H1 (cell line): ENCODE measurements at regions not wholly inside any gene's neighbourhood (a gene's known extent, or its start where the extent isn't known, plus 50 kb on each side); places are given as distances from the start of the nearest gene placed in this dataset.

Experiments used
- CTCF ChIA-PET: fragments of 300-600 bp; sonication (Branson Sonifier 250); formaldehyde crosslinking; loops from one replicate; lab custom pipeline; 2021; ENCODE audit not compliant: partially characterized antibody; lab: Charles Lee
- POLR2A ChIA-PET: fragments of 300-600 bp; sonication (Branson Sonifier 250); formaldehyde crosslinking; loops from one replicate; lab custom pipeline; 2021; ENCODE audit warnings: inconsistent platforms; ENCODE audit not compliant: partially characterized antibody; lab: Charles Lee
- DNase-seq, 2 experiments: peaks; one replicate each; pipeline versions ENCODE4 v3.0.0 to v3.0.0-alpha.2; 2010 to 2022; ENCODE audit warnings: low spot score in 2 of 2, low read depth in 1 of 2, mixed read lengths in 1 of 2
- FAIRE-seq: peaks from 2 replicates; lab custom pipeline; 2011; peaks lifted over from hg19 to GRCh38; lab: Jason Lieb, UNC
- H2AFZ ChIP-seq: 2 replicates; pipeline ENCODE4 v1.8.1; 2012; ENCODE audit warnings: low read length, inconsistent platforms
- H2AK5ac ChIP-seq: 2 replicates; pipeline ENCODE4 v1.6.1; 2013; ENCODE audit warnings: low read depth, low read length
- H2BK120ac ChIP-seq: replicated peaks from 2 replicates; pipeline ENCODE3; 2013; ENCODE audit warnings: low read depth, low read length, inconsistent platforms
- H2BK12ac ChIP-seq: 2 replicates; pipeline ENCODE4 v1.6.1; 2013; ENCODE audit warnings: low read depth, low read length
- H2BK15ac ChIP-seq: 2 replicates; pipeline ENCODE4 v1.6.1; 2013; ENCODE audit warnings: low read length
- H2BK20ac ChIP-seq: 2 replicates; pipeline ENCODE4 v1.6.1; 2013; ENCODE audit warnings: low read length
- H2BK5ac ChIP-seq: 2 replicates; pipeline ENCODE4 v1.6.1; 2013; ENCODE audit warnings: low read depth, low read length
- H3K14ac ChIP-seq: 2 replicates; pipeline ENCODE4 v1.6.1; 2013; ENCODE audit warnings: inconsistent platforms; ENCODE audit not compliant: insufficient read length
- H3K18ac ChIP-seq: 2 replicates; pipeline ENCODE4 v1.6.1; 2013; ENCODE audit warnings: low read length; ENCODE audit errors: extremely low read depth
- H3K23ac ChIP-seq: 2 replicates; pipeline ENCODE4 v1.6.1; 2013; ENCODE audit warnings: inconsistent platforms; ENCODE audit not compliant: insufficient read length
- H3K23me2 ChIP-seq: 2 replicates; pipeline ENCODE4 v1.6.1; 2013; ENCODE audit warnings: low read depth, low read length
- H3K27ac ChIP-seq: 2 replicates; pipeline ENCODE4 v1.6.1; 2011; ENCODE audit warnings: low read depth, low read length, inconsistent platforms
- H3K27me3 ChIP-seq, 4 experiments: replicated peaks in 1 of 4; 1 replicate in 1 of 4; 2 replicates in 3 of 4; pipeline versions ENCODE4 v1.6.1 to v1.8.1; 2011 to 2013; ENCODE audit warnings: low read length in 3 of 4, mild to moderate bottlenecking in 3 of 4, inconsistent platforms in 2 of 4, mixed read lengths in 2 of 4, moderate library complexity in 1 of 4; ENCODE audit not compliant: control insufficient read depth in 3 of 4, insufficient read depth in 3 of 4; ENCODE audit errors: extremely low read depth in 1 of 4
- H3K36me3 ChIP-seq, 4 experiments: 2 replicates each; pipeline versions ENCODE4 v1.6.1 to v1.8.1; 2011 to 2013; ENCODE audit warnings: mild to moderate bottlenecking in 4 of 4, low read length in 3 of 4, moderate library complexity in 2 of 4, control low read depth in 1 of 4, inconsistent platforms in 1 of 4; ENCODE audit not compliant: insufficient read depth in 4 of 4, control insufficient read depth in 2 of 4
- H3K4ac ChIP-seq: replicated peaks from 2 replicates; pipeline ENCODE3; 2013; ENCODE audit warnings: low read length, low read depth, mixed read lengths, inconsistent platforms; ENCODE audit not compliant: insufficient read length
- H3K4me1 ChIP-seq, 4 experiments: replicated peaks in 1 of 4; 1 replicate in 1 of 4; 2 replicates in 3 of 4; pipeline versions ENCODE4 v1.6.1 to v1.8.1; 2011 to 2013; ENCODE audit warnings: low read length in 3 of 4, inconsistent platforms in 2 of 4, mixed read lengths in 1 of 4; ENCODE audit not compliant: insufficient read depth in 4 of 4, control insufficient read depth in 3 of 4
- H3K4me2 ChIP-seq, 2 experiments: 2 replicates each; pipeline versions ENCODE4 v1.6.1 to v1.8.1; 2011 to 2013; ENCODE audit warnings: low read depth in 2 of 2, low read length in 2 of 2, control low read depth in 1 of 2, inconsistent platforms in 1 of 2, mild to moderate bottlenecking in 1 of 2; ENCODE audit not compliant: insufficient read depth in 1 of 2
- H3K4me3 ChIP-seq, 4 experiments: fragments of 200-600, 300-600 bp in 1 of 4; sonication (generic), shearing (Covaris generic), sonication (Bioruptor Twin) in 1 of 4; 2 replicates each; pipeline versions ENCODE4 v1.5.1 to v1.8.1; 2011 to 2016; ENCODE audit warnings: low read length in 4 of 4, low read depth in 3 of 4, control low read depth in 2 of 4, inconsistent platforms in 2 of 4, mild to moderate bottlenecking in 2 of 4, mixed read lengths in 1 of 4, moderate library complexity in 1 of 4; ENCODE audit not compliant: insufficient read depth in 2 of 4; ENCODE audit errors: extremely low read depth in 1 of 4
- H3K56ac ChIP-seq: replicated peaks from 2 replicates; pipeline ENCODE3; 2013; ENCODE audit warnings: low read depth, mild to moderate bottlenecking, mixed read lengths, low read length, inconsistent platforms; ENCODE audit not compliant: insufficient read length
- H3K79me1 ChIP-seq: 2 replicates; pipeline ENCODE4 v1.6.1; 2013; ENCODE audit warnings: low read depth, low read length, control low read depth
- H3K79me2 ChIP-seq, 2 experiments: 2 replicates each; pipeline versions ENCODE4 v1.6.1 to v1.8.1; 2012 to 2013; ENCODE audit warnings: low read length in 2 of 2, mild to moderate bottlenecking in 2 of 2, inconsistent platforms in 1 of 2; ENCODE audit not compliant: insufficient read depth in 2 of 2, control insufficient read depth in 1 of 2
- H3K9ac ChIP-seq, 4 experiments: replicated peaks in 1 of 4; 1 replicate in 1 of 4; 2 replicates in 3 of 4; pipeline versions ENCODE4 v1.6.1 to v1.8.1; 2011 to 2013; ENCODE audit warnings: low read depth in 3 of 4, low read length in 3 of 4, control low read depth in 2 of 4, mild to moderate bottlenecking in 2 of 4, moderate library complexity in 2 of 4, inconsistent platforms in 1 of 4; ENCODE audit errors: extremely low read depth in 1 of 4
- H3K9me3 ChIP-seq, 2 experiments: 2 replicates each; pipeline versions ENCODE4 v1.6.1 to v1.8.1; 2012 to 2013; ENCODE audit warnings: mild to moderate bottlenecking in 2 of 2, moderate library complexity in 2 of 2, control low read depth in 1 of 2, inconsistent platforms in 1 of 2, low read depth in 1 of 2, low read length in 1 of 2, mixed read lengths in 1 of 2; ENCODE audit not compliant: insufficient read depth in 2 of 2
- H4K20me1 ChIP-seq, 2 experiments: replicated peaks in 1 of 2; 2 replicates each; pipeline versions ENCODE3 to v1.8.1; 2011 to 2013; ENCODE audit warnings: inconsistent platforms in 2 of 2, low read length in 2 of 2, mild to moderate bottlenecking in 1 of 2; ENCODE audit not compliant: insufficient read depth in 2 of 2, control insufficient read depth in 1 of 2
- H4K5ac ChIP-seq: 2 replicates; pipeline ENCODE4 v1.6.1; 2013; ENCODE audit warnings: low read length, low read depth, mixed read lengths, inconsistent platforms; ENCODE audit not compliant: insufficient read length
- H4K8ac ChIP-seq: 2 replicates; pipeline ENCODE4 v1.8.0; 2013; ENCODE audit warnings: mild to moderate bottlenecking, moderate library complexity, low read length, inconsistent platforms; ENCODE audit not compliant: insufficient read depth; ENCODE audit errors: extremely low read depth
- H4K91ac ChIP-seq: replicated peaks from 2 replicates; pipeline ENCODE3; 2013; ENCODE audit warnings: low read length, mixed read lengths, inconsistent platforms; ENCODE audit not compliant: insufficient read length
- CHD1 ChIP-seq: IDR thresholded peaks from 2 replicates; pipeline ENCODE4 v1.6.1; 2012; ENCODE audit warnings: low read depth, low read length, improper control_type of control experiment
- GABPA ChIP-seq: IDR thresholded peaks from 2 replicates; pipeline ENCODE4 v1.6.1; 2011; ENCODE audit warnings: mild to moderate bottlenecking, low read length, moderate library complexity, borderline replicate concordance; ENCODE audit not compliant: insufficient read depth
- RXRA ChIP-seq: IDR thresholded peaks from 2 replicates; pipeline ENCODE4 v1.6.1; 2011; ENCODE audit warnings: low read depth, mild to moderate bottlenecking, low read length, moderate library complexity; ENCODE audit not compliant: insufficient read depth
- SIN3A ChIP-seq, 2 experiments: IDR thresholded peaks in 1 of 2; conservative IDR thresholded peaks in 1 of 2; 2 replicates each; pipeline ENCODE4 v1.6.1; 2011 to 2012; ENCODE audit warnings: low read length in 2 of 2, improper control_type of control experiment in 1 of 2, low read depth in 1 of 2, mild to moderate bottlenecking in 1 of 2
- SRF ChIP-seq: IDR thresholded peaks from 2 replicates; pipeline ENCODE4 v1.6.1; 2011; ENCODE audit warnings: mild to moderate bottlenecking, low read depth, low read length, moderate library complexity
- WGBS, 2 experiments: shearing (Covaris generic) in 1 of 2; methylation state at CpG; one replicate each; pipeline versions ENCODE4 v1.1.6 to v1.1.7; 2013 to 2015; ENCODE audit warnings: low lambda C conversion rate in 2 of 2, mixed read lengths in 2 of 2, inconsistent platforms in 1 of 2, low coverage in 1 of 2, missing lambda C conversion rate in 1 of 2; ENCODE audit not compliant: insufficient replicate concordance in 2 of 2, insufficient coverage in 1 of 2, insufficient read length in 1 of 2; ENCODE audit errors: extremely low coverage in 1 of 2, missing lambda C conversion rate in 1 of 2; 5-methylcytosine and 5-hydroxymethylcytosine counted together

DNA sequence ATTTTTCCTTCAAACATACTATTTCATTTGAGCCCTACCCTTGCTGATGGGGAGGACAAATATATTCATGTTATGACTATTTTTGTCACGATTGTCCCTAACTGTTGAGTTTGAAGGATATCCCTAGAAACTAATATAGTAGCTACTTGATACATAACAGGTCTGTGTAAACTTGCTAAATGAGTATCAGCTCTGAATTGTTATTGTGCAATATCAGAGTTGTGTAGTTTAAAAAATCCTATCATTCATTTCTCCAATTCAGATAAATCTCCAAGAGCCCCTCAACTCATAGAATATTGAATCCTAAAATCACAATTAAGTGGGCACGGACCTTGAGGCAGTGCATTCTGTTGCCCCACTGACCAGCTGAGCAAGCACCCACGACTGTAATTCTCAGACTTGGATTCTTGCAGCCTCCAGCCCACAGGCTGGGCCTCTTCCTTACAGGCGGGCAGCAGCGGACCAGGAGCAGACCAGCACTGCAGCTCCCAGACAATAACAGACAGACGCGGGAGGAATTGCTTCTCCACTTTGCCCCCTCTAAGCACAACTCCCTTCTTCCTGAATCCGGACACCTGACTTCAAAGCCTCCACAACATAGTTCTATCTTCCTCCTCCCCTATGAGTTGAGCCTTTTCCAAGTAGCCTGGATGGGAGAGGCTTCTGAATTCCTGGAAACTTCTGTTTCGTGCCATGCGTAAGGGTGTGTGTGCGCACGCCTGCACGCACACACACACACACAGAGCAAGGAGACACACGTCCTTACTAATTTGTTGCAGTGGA lies 337.6 kb upstream of the ARGLU1 start:
- peaks cover 0 to 5% (median 2%) of the 10 kb centered on the region in 4 experiments; a peak in 3 of 7 replicates for H3K4me1 ChIP-seq
- H2BK15ac ChIP-seq: no peak overlapping the region
- no peak for DNase-seq
- H3K4ac ChIP-seq: no peak overlapping the region
- no peak for FAIRE-seq
- ChIA-PET CTCF (interaction anchor here (1.1 to 1.7 kb wide), 2 partner anchors 9 to 33 kb away, joined by 3 to 6 read pairs; no protein-coding TSS in a partner anchor), POLR2A (no interaction called here)
- 0 out of 2 replicates have a peak overlapping the region, but pooled peaks have one; percentile 69 for H2BK20ac ChIP-seq
- 90% methylated on average over 14 of the region's 14 CpGs; no CpG with 5 or more reads in 1 of the 2 experiments for whole genome bisulfite sequencing, 2 experiments
- no peaks in the 10 kb centered on the region for H3K27me3 ChIP-seq
- H4K91ac ChIP-seq: no peak overlapping the region
- H4K20me1 ChIP-seq: no peaks in the 10 kb centered on the region
- H3K9ac ChIP-seq: no peak overlapping the region
- H2BK5ac ChIP-seq: no peak overlapping the region
- H3K18ac ChIP-seq: no peak overlapping the region
- no peaks in the 10 kb centered on the region for H3K79me1 ChIP-seq
- no peak overlapping the region; the same call in 1 of the 2 replicates for H4K8ac ChIP-seq
- H3K23ac ChIP-seq: no peak overlapping the region
- no peak overlapping the region for H3K4me2 ChIP-seq
- peak overlapping the region; percentile 24 for H2BK120ac ChIP-seq
- H2AK5ac ChIP-seq: no peak overlapping the region
- H3K27ac ChIP-seq: no peak overlapping the region
- 0 out of 2 replicates have a peak overlapping the region, but pooled peaks have one; percentile 51 for H2AFZ ChIP-seq
- TF ChIP-seq SRF (no peak), GABPA (no peak), RXRA (no peak), SIN3A (conservative IDR thresholded peaks at IDR 0.05 in 1 of 2, IDR thresholded peaks at IDR 0.05 in 1 of 2; ENCODE audit: low read depth in 1 of 2, low read length in 2 of 2) (no peak), CHD1 (no peak)
- no peaks in the 10 kb centered on the region for H3K23me2 ChIP-seq
- H2BK12ac ChIP-seq: no peak overlapping the region
- no peak overlapping the region for H4K5ac ChIP-seq
- H3K79me2 ChIP-seq: no peaks in the 10 kb centered on the region
- no peak overlapping the region for H3K14ac ChIP-seq
- no peaks in the 10 kb centered on the region for H3K36me3 ChIP-seq
- no peak overlapping the region for H3K4me3 ChIP-seq
- no peak overlapping the region for H3K56ac ChIP-seq
- H3K9me3 ChIP-seq: no peaks in the 10 kb centered on the region
